Inflammatory macrophage (primary cell): ENCODE measurements at regions not wholly inside any gene's neighbourhood (a gene's known extent, or its start where the extent isn't known, plus 50 kb on each side); places are given as distances from the start of the nearest gene placed in this dataset.
"Not testable (repeated sequence)": the region's sequence is repeated elsewhere in the genome, so short reads cannot be mapped to it uniquely, and the experiment has no call there.

Source experiments
- DNase-seq, 2 donors: peaks; one replicate each; pipeline ENCODE4 v3.0.0-alpha.2; 2020 to 2022

DNA sequence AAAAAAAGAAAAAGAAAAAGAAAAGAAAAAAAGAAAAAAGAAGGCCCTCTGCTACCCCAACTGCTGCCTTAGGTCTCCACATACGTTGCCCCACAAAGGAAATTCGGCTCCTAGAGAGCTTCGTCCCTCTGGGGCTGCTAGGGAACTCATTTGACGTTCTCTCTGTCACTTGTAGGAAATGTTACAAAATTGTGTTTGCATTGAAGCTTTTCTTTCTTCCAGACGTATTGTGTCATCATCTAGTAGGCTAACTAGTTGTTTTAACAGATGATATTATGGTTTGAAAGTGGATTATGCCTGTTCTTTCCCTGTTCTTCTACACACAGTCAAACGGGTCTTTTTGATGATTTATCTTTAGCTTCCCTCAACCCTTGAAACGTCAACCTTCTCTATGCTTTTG is 125.3 kb downstream of the BDH1 start:
- DNase-seq, result no peak

DNA sequence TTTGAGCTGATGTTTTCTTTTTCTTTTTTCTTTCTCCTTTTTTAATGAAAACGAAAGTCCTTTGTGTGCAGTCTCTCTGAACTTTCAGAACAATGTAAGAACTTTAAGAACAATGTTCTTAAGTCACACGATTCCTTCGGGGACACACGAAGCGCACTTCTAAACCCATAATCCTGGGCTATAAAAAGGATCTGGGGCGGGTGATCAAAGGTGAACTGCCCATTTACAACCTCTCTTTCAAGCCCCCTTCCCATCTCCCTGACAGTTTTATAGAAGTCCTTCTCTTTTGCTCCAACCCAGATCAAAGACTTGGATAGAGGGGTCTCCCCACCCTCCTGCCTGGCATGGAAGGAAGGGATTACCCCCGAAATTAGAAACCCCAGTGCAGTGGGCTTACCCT is 126.8 kb downstream of the BDH1 start:
- DNase-seq, result no peak

DNA sequence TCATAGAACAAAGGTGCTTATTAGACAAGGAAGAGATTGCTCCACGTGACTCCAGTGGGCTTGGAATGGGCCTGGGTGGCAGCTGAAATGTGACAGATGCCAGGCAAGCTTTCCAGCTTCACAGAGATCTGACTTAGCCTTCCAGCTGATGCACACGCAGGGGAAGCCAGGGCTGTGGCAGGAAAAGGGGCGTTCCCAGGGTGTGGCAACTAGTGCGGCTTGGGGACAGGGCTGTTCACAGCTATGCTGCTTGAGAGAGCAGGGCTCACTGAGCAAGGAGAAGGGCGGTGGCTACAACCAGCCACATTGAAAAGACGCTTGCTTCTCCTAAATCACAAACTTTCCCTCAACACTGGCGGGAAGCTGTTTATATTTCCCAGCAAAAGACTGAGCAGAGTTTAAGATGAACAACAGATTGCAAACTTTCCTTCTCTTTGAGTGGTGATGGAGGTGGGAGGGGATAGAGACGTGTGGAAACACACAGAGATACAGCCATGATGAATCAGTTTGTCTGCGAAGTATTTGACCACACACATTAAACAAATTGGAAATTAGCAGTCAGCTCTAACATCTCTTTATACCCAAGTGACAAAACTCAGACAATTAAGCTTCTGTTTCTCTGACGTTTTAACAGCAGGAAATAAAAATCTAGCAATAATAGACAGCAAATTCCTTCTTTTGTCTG is 127.5 kb downstream of the BDH1 start:
- peak; percentile 39 to 54 for DNase-seq

DNA sequence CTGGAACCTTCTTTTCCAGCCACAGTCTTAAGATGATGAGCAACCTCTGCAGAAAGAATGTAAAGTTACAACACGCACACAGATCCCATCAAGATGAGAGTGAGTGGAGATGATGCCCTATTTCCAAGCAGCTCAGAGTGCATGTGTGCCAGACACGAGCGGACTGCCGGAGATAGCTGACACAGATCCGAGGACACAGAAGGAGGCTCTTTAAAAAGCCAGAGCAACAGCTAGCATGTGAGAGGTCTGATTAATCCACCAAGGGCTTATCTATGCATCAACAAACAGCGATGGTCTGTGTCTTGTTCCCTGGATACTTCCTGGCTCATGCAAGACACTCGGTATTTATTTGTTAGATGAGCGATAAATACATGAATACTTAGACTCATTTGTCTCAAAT is 128.6 kb upstream of the DLG1 start:
- no peak for DNase-seq

DNA sequence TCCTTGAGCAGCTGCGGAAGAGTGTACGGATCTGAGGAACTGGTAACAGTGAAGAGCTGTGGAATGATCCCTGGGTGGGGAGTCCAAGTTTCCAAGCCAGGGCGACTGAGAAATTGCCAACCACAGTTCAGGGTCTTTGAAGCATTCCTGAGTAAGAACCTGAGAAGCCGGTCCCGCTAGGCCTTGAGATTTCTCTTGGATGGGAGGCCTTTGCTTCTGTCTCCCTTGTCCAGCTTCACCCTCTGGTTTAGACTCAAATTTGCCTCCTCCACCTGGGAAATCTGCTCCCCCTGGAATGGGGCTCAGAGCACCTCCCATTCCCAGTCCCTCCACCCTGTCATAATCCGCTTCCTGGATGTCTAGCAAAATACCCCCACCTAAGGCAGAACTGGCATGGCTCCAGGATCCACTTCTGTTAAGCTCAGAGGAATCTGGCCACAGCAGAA is 127.7 kb upstream of the DLG1 start:
- DNase-seq, result no peak

DNA sequence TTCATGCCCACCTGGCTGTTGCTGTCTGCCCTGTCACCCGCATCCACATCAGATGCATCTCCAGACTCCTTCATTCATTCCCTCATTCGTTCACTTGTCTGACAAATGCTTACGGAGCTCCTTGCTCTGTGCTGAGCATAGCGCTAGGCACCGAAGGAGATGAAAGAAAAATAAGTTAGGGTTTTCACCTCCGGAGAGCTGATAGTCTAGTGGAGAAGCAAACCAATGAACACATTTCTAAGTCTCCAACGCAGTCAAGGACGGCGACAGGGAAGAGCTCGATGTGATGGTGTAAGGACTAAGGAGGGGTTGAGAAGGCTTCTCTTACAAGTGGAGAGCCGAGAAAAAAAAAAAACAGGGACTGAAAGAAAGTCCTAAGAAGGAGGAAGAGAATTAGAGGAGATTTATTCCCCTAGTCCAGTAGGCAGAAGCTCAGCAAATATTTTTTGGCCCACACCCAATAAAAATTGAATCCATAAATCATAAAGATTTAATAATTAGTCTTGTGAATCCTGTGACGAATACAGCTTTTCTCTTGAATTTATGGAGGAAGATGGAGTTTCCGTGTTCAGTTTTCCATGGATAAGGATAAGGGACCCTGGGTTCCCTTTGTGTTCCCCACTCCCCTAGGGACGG is 127.2 kb upstream of the DLG1 start:
- no peak for DNase-seq

DNA sequence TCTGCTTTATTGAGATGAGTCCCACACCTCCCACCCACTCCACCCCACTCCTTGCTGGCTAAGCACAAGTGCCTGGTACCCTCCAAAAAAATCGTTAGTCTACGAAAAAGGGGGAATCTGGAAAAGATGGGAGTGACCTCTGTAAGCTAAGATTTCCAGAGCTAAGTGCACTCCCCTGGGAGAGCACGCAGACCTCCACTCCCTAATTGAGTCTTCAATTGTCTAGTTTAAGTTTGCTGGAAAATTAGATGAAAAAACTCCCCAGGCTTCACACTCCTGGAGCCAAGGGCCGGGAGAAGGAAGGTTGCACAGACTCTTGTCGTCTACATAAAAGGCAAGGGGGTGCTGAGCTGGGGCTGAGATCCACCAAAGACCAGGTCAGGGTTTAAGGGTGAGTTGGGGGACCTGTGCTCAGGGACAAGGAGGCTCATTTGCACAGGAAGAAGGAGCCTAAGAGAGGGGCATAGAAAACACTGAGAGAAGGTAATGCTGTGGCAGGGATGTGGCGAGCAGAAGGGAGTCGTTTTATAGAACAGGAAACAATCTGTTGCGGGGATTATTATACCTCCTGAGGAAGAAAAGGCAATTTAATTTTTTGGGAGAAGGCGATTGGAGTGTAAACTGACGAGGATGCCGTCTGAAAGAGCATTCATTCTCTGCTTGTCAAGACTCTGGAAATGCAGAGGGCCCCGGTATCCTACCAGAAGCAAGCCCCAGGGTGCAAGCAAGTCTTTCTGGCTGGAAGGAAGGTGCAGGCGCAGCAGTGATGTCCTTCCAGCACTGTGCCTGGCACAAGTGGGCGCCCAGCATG is 126.5 kb upstream of the DLG1 start:
- DNase-seq, result no peak

DNA sequence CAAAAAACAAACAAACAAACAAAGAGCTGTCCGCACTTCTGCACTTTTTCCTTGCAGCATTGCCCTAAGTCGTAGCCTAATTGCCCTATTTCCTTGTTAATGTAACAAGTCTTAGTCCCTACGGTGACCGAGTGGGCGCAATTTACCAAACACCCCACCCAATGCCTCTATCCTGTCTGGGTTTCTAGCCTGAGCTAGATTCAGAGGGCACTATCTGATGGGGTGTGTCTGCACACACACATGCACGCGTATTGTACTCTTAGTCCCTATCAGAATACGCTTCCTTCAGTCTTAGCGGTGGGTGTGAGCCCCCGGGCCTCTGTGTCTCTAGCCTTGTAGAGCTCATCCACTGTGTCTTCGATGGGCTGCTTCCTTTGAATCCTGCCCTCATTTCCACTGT is 125.9 kb upstream of the DLG1 start:
- DNase-seq, result no peak

DNA sequence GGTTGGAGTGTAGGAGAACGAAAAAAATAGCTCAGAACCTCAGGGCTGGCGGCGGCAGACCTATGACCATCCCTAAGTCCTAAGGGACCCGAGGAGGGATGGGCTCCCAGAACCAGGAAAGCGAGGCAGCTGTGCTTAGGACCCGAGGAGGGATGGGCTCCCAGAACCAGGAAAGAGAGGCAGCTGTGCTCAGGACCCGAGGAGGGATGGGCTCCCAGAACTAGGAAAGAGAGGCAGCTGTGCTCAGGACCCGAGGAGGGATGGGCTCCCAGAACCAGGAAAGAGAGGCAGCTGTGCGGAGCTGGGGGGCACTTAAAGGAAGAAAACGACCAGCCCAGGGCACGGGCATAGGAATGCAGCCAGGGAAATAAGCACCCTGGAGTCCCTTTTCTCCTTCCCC is 125.0 kb upstream of the DLG1 start:
- DNase-seq, result no peak

DNA sequence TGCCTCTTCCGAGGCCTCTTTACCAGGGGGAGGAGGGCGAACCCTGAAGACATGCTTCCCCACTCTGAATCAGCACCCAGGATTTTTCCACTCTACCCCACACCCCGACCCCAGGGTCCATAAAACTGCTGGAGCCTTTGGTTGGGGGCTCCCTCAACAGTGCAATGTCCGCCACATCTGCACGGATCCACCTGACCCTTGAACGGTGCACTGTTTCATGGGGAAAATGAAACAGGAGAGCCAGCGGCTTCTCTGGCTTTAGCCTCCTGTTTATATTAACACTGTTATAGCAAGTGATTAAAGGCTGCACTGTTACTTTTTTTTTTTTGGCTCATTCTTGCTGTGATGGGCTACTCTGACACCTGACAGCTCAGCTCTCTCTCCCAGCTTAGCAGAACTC is 124.1 kb upstream of the DLG1 start:
- no peak for DNase-seq

DNA sequence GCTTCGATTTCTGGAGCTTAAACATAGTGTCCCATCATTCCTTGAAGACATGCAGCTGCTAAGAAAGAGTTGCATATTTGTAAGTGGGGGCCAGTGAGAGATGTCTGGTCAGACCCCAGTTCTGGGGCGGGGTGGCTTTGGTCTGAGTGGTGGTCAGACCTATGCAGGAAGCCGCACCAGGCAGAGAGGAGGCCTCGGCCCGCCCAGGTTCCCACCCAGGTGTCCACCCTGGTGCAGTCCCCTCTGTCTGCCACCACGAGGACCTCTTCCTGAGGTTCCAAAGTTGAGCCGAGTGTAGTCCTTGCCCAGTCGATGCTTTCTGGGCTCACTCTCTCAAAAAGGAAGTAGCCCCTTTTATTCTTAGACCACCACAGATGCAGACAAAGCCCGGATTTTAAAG is 122.6 kb upstream of the DLG1 start:
- no peak for DNase-seq

DNA sequence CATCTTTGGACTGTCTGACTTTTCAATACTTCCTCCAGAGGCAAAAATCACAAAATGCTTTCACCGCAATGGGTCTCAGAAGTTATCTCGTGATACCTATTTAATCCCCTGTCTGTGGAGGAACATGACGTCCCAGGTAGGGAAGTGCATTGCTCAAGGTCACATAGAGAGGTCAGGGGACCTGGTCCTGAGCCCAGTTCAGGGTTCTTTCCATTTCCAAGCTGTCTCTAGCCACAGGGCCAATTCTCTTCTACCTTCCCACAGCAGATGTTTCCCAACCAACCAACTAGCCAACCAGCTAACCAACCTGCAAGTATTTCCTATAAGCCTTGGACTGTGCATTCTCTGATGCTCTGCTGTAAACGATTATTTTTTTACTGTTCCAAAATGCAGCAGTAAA is 122.2 kb upstream of the DLG1 start:
- no peak for DNase-seq

DNA sequence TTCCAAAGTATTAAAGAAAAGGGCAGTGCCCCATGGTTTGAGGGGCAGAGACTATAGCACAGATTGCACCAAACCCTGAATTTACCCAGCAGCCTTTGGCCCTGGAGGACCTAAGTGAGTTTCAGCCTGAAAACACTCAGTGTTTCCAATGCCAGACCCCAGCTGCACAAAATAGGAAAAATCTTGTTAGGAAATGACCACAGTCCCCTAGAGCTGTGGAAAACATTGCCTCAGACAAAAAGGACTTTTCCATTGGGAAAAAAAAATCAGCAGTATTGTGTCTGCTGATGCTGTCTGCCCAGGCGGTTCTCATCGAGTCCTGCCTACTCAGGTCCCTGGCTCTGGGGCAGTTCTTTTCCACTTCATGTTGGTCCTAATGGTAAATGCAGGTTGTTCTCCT is 121.7 kb upstream of the DLG1 start:
- DNase-seq, result no peak

DNA sequence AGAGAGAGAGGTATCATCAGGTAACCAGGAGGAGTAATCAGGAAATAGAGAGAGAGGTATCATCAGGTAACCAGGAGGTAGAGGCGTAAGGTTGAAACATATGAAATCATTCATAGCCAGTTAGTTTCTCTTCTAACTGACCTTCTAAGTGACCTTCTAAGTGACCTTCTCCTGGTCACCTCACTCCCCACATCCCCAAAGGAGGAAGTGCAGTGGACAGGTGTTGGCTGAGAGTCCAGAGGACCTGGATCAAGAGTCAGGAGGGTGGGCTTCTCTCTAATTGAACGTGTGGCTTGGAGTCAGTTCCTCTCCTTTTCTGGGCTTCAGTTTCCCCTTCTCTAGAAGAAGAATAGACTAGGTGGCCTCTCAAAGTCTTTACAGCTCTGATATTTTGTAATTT is 121.3 kb upstream of the DLG1 start:
- no peak for DNase-seq

DNA sequence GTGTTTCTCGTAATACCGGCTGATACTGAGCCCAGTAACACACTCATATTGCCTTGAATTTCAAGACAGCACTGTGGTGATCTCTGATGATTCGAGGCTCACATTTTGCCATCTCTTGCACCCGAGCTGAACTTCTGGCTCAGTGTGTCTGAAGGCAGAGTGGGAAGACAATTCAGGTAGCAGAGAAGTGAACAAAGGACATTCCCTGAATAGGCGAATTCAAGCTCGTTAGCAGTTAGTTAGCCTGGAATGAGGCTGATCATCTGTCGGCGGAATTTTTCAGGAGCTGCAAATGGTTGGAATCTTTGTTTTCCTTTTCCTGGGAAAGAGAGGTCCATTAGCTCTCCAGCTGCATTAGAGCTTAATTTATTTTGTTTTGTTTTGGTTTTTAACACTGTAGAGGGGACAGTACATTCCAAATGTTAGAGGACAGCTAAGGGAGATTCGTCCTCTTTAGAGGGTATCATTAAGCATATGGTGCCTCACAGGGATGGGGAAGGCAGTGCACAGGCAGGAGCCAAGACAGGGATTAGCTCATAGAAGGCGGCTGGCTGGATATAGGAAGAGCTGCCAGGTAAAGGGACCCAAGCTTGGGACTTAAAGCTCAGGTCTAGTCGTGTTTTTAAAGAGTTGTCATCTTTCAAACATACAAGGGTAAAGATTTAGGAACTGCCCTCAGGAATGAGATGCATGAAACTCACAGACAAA is 119.7 kb upstream of the DLG1 start:
- DNase-seq, result no peak

DNA sequence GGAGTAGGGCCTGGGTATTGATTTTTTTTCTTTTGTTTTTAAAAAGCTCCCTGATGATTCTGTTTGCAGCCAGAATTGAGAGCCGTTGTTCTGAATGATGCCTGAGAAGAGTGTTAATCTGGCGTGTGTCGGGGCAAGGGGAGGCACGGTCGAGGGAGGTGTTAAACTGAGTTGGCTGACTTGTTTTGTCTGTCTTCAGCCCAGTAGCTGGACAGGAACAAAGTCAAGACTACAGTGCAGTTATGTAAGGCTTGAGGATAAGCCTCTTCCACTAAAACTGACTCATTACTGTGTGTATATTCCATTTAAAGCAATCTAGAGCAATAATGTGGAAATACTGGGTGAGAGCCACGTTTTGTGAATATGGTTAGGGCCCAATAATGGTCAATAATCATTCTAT is 119.0 kb upstream of the DLG1 start:
- peak in 1 of 2 donors; percentile 2 for DNase-seq

DNA sequence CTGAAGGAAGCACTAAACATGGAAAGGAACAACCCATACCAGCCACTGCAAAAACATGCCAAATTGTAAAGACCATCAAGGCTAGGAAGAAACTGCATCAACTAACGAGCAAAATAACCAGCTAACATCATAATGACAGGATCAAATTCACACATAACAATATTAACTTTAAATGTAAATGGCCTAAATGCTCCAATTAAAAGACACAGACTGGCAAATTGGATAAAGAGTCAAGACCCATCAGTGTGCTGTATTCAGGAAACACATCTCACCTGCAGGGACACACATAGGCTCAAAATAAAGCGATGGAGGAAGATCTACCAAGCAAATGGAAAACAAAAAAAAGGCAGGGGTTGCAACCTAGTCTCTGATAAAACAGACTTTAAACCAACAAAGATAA is 113.5 kb upstream of the DLG1 start:
- not testable (repeated sequence) for DNase-seq

DNA sequence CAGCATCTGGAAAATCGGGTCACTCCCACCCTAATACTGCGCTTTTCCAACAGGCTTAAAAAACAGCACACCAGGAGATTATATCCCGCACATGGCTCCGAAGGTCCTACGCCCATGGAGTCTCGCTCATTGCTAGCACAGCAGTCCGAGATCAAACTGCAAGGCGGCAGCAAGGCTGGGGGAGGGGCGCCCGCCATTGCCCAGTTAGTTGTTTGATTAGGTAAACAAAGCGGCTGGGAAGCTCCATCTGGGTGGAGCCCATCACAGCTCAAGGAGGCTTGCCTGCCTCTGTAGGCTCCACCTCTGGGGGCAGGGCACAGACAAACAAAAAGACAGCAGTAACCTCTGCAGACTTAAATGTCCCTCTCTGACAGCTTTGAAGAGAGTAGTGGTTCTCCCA is 111.8 kb upstream of the DLG1 start:
- DNase-seq, result not testable (repeated sequence)

DNA sequence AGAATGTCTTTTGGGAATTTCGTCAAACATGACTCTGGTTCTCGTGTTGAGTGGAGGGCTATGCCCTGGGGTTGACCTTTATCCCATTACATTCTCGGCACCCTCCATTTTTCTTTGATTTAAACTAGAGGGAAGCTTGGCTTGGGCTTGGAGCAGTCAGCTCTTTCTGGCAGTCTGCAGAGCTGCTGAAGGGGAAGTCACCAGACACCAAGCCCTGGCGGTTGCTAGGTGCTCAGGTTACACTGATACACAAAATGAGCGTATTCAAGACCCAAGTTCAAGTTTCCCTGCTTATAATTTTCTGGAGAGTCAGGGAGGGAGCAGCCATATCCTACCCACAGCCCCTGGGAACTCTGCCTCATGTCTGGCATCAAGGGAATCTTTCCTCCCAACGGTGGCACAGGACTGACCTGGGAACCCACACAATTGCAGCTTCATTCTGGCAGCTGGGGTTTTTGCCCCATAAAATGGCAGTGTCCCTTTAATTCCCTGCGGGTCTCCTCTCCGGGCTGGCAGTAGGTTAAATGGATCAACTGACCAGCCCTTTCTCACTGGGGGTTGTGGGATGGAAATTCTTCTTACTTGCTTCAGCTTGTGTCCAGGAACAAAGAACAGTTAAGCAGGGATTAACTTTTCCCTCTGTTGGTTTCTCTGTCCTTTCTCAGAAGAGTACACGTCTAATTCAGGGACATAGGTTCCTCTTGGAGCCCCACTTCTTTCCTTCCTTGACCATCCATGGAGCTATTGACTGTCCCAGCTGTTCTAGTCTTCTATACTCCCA is 110.0 kb upstream of the DLG1 start:
- DNase-seq, result no peak

DNA sequence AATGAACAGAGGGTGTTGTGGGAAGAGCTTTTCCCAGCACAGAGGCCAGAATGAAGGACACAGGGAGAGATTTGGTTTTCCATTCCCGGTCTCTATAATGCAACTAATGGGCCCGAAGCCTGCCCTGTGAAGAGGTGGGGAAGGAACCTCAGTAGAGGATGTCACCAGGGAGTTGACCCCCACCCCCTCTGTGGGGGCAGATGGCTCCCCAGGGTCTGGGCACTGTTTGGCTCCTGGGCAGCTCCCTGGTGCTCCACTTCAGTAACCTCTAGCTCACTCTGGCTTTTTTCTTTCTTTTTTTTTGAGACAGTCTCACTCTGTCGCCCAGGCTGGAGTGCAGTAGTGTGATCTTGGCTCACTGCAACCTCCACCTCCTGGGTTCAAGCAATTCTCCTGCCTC is 109.1 kb upstream of the DLG1 start:
- DNase-seq, result no peak

DNA sequence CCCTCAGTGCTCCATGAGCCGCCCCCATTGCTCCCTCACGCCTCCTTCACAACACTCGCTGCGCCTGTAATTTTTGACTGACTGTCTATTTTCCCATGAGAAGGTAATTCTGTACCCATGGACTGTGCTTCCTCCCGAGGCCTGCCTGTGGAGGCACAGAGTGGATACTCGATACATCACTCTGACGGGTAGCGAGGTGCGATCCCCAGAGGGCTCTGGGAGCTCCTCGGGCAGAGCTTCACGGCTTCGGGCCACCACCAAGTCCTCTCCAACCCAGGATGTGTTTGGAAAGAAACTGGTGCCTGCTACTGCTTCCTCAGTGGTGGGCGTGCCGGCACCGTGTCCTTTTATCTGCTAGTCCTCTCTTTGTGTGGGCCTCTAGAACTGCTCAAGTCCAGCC is 108.6 kb upstream of the DLG1 start:
- DNase-seq, result no peak

DNA sequence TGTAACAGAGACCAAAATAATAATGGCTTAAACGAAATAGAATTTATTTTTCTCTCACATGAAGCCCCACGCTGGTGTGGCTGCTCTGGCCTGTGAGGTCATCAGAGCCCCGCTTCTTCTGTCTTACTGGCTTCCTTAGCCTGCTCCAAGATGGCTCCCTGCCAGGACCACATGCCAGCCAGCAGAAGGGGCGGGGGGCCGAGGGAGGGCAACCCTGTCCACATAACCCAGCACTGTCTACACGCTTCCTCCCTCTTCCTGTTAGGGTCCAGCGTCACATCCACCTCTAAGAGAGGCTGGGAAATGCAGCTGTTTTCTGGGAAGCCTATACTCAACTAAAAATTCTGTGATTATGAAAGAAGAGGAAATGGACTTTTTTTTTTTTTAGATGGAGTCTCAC is 107.9 kb upstream of the DLG1 start:
- no peak for DNase-seq

DNA sequence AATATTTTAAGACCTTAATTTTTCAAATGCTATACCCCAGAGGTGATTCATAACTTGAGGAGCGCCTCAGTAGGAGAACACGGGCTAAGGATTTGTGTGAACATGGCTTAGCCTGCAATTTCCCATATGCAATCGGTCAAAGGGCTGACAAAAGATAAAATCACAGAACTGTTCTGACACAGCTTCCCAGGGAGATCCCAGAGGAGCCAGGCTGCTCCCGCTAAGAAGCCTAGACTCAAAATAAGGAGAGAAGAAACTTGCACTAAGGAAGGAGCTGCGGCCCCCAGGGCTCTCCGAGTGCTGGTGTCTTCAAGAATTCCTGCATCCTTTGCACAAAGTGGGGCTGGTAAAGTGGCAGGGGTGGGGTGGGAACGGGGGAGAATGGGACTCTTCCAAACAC is 106.3 kb upstream of the DLG1 start:
- no peak for DNase-seq
